Activated CD4-positive, alpha-beta T cell treated with anti-CD3 and anti-CD28 coated beads, Interleukin-2, amount 50 U/mL, for 24 hours (primary cell): ENCODE measurements at regions not wholly inside any gene's neighbourhood (a gene's known extent, or its start where the extent isn't known, plus 50 kb on each side); places are given as distances from the start of the nearest gene placed in this dataset.
"Not testable (repeated sequence)": the region's sequence is repeated elsewhere in the genome, so short reads cannot be mapped to it uniquely, and the experiment has no call there.

Experiments
- DNase-seq, 2 donors: peaks; one replicate each; pipeline ENCODE4 v3.0.0-alpha.2; 2020; ENCODE audit warnings: low read depth in 1 of 2, low spot score in 1 of 2

DNA sequence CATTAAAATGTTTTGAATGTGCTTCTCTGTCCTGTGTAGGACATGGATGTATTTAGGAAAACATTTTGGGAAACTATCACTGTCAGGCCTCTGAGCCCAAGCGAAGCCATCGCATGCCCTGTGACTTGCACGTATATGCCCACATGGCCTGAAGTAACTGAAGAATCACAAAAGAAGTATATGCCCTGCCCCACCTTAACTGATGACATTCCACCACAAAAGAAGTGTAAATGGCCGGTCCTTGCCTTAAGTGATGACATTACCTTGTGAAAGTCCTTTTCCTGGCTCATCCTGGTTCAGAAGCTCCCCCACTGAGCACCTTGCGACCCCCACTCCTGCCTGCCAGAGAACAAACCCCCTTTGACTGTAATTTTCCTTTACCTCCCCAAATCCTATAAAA, 191.1 kb upstream of the MEIS1 start:
- not testable (repeated sequence) for DNase-seq

DNA sequence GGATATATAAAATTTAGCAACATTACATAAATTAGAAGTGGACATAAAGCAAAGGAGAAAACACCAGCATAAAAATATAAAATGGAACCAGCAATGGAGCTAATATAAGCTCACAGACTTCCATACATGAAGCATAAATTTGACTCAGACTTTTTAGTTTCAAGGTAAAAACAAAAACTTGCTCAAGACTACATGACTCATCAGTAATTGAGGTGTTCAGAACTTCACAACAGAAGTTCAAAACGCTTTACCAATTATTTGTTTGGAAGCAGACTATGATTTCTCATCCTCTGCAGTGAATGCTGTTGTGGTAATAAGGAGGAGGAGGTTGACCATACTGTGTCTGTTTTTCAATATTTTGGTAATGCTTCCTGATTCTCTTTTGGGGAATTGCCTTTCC, 192.0 kb upstream of the MEIS1 start:
- DNase-seq: not testable (repeated sequence)

DNA sequence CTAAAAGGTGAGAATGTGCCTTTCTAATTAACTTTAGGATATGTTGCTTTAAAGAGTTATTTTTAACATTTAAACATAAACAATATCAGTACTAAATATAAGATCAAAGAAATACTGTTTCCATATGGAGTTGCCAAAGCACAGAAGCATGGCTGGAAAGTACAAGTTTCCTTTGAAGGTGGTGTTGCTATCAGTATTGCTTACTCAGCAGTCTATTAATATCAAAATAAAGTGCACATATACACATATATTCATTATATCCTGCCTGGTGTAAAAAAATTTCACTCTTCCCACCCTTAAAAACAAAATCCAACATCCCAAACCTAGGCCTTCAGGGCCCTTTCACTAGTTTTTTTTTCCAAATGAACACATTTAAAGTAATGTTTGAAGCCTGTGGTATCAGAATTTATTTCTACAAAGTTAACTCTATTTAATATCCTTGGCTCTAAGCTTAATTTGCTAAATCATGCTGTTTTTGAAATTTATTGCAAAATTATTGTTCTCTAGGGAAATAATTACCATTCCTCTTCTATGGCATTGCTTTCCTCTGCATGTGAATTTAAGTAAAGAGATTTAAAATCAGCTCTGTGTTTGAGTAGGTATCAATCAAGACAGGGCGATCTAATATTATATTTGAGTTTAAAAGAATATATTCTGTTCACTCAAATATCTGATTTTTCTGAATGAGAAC, 192.7 kb upstream of the MEIS1 start:
- no peak for DNase-seq

DNA sequence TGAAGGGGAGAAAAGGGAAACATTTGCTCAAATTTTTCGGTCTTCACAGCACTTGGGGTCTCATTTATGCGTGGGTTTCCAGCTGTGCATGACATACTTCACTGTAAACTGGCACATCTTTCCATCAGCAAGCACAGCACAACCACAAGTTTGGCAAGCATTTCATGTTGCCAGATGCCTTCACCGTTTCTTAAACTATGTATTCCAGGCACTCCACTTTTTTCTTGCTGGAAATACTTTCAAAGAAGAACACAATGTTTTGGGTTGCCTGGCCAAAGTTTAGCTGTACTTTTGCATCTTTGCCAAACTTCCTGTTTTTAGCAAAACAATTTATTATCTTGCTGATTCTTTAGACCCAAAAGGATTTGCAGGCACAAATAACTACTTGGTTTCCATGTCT, 194.6 kb upstream of the MEIS1 start:
- DNase-seq: no peak

DNA sequence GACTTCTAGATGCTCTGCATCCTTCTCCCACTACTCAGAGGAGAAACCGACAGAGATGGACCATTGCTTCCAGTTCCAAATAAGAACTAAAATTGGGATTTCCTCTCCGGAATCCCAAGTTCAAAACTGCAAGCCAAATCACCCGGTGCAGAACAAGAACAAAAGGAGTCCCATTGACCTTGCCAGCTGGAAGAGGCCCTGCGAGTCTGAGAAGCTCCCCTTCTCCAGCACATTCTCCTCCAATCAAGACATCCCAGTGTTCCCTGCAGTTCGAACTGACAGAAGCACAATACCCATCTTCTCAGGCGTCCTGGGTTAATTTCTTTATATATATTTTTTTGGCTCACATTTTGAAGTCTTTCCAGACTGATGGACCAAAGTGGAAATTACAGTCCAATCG, 195.3 kb upstream of the MEIS1 start:
- no peak for DNase-seq

DNA sequence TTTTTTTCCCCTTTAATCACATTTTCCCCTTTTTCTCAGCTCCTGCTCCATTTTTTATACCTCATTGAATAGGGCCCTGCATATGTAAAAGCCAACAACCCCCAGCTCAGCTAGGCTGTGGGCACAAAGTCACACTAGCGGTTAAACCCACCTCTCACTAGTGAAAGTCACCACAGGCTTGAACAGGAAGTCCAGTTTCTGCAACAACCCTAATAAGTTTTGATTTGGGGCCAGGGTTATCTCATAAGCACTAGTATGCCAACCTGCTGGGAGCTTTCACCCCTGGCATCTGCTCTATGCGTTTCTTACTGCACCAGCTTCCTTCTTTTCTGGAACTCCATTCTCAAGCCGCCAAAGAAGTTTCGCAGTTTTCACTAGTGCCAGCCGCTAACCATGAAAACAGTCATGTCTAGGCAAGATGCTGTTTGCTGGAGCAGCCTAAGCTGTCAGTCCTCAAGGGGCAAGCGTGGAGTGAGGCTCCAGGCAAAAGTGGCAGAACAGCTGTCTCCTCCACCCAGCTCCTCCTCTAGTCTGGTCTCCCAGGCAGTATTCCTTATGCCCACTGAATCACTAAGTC, 197.0 kb upstream of the MEIS1 start:
- DNase-seq: no peak

DNA sequence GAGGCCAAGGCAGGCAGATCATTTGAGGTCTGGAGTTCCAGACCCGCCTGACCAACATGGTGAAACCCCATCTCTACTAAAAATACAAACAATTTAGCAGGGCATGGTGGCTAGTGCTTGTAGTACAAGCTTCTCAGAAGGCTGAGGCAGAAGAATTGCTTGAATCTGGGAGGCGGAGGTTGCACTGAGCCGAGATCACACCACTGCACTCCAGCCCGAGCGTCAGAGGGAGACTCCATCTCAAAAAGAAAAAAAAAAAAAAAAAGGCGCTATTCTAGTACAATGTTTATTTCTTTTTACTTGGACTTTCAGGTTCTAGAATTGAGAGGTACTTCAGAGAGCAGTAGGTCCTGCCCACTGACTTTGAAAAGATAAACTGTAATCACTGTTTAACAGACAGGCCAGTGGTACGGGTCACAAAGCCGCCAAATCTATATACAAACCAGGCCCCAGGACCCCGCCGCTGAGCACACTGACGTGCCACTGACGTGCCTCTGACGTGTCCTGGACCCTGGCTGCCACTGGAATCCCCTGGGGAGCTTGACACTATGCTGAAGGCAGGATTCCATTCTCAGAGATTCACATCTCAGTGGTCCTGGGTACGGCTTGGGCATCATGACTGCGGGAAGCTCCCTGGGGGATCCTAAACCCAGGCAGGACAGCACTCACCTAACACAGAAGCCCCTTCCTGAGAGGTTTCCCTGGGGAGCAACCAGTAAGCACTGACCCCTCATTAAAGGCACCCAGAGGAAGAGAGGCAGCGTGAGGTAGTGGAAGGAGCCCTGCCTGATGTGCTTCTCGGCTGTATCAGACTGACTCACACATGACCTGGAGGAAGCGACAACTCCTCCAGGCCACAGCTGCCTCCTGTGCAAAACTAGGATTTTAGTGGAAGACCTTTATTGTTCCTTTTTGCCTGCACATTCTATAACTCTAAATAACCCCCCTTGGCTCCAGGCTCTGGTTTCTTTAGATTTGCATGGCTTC, 197.8 kb upstream of the MEIS1 start:
- DNase-seq: no peak

DNA sequence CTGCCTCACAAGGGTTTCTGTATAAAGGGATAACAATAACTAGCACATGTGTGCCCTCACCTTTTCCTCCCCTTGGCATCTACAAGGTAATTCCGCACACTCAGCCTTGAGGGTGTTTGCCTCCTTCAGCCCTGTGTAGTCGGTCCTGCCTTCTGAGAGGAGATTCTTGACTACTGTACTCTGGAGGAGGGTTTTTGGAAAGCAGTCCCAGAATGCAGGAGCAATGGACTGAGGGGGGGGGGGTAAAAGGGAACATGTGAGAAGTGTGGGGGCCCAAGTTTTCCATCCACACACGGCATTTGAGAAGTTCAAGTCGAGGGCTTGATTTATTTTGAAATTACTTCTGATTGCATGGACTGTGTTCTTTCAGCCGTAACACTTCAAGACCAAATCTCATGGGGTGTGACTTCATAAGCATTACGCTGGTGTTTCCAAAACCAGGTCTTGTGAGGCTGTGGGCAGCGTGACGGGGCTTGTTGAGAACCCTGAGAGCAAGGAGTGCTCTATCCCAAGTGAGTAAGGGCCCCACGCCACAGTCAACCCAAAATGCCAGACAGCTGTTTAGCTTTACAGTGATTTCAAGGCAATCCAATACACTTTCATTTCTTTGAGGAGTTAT, 198.7 kb upstream of the MEIS1 start:
- no peak for DNase-seq

DNA sequence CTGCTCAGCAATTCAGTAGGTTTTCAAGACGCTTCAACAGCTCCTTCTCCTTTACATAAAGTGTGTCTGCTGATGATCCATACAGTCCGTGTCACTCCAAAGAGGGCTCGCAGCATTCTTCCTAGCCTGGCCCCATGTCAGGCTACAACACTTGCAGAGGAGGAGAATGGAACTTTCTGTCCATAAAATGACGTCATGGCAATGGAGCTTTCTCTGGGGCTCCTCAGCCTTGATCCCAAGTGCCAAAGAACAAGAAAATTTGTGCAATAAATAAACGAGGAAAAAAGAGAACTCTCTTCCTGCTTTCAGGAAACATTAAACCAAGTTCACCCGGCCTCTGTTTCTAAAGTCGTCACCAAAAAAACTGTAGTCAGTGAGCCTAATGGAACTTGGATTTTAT, 199.5 kb upstream of the MEIS1 start:
- DNase-seq: no peak

DNA sequence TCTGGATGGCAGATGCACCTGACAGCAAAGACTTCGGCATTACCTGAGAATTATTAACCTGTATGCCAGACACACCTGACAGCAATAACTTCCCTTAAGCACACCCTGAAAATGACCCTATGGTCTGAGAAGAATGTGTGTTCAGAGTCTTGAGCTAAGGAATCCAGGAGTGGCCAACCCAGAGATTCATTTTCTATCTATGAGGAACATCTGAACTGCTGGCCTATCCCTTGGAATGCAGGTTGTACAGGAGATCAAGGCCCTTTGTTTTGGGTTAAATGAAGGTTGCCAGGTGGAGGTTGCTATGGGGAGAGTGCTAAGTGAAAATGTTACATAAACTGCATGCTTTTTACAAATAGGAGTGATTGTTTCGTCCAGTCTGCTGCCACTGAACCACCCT, 200.9 kb upstream of the MEIS1 start:
- DNase-seq: no peak

DNA sequence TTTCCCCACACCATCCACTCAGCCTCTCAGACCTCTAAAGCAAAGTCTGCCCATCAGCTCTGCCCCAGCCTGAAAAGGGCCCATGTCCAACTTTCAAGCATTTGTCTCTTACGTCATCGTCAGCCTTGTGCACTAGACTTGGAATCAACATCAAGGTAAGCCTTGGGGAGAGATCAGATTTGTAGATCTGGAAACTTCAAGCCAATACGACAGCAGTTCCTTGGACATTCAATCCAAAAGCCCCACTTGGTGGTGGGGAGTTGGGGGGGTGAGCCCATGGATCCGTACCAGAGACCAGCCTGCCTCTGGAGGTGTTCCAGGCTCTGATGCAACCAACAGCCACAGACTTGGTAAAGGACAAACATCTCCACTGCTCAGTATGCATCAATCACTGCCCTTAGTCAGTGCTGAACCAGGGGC, 206.8 kb upstream of the MEIS1 start:
- no peak for DNase-seq

DNA sequence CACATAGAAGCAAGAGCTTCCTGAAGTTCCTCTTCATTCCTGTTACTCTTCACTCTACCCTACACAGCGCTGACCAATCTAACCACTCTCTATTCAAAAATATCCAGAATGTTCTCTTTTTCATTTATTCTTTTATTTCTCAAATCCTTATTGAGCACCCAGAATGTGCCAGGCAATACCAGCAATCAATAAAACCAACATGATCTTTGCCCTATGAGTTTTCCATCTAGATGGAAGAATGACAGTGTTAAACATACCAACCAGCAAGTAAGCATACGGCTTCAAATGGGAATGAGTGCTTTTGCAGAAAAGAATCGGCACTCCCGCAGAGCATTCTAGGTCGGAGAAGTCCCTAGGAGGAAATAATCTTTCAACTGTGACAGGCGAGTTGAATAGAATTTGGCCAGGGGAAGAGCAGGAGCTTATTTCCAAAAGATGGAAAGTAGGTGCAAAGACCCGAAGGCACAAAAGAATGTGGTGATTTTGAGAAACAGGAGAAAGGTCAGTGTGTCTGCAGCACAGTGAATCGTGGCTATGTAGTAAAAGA, 217.8 kb upstream of the MEIS1 start:
- no peak for DNase-seq

DNA sequence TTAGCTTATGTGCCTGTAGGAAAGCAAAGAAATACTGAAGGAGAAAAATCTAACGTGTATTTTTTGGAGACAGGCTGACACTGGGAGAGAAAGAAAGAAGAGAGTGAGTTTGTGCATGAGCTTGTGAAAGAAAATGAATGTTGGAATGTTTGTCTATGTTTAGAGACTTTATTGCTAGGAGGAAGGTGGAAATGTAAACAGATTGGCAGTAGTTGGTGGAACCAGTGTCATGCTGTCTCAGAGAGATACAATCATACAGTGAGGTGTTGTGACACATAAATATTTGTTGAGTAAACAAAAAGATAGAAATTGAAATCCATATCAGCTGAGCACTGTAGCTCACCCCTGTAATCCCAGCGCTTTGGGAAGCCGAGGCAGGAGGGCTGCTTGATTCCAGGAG, 222.2 kb upstream of the MEIS1 start:
- no peak for DNase-seq

DNA sequence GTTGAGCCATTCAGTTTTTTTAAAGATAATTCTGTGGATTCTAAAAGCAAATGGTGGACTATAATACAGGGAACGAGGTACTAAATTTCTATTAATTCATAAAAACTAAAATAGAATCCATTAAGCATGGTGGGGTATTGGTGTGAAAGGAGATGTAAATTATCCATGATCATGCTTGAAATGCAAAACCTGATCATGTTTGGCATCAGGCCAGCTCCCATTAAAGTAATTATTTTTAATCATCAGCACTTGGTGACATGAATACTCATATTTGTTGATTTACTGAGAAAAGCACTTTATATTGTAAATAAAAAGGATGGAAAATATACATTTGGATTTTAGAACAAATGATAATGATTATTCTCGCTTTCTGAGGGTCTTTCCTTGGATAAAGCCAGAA, 232.3 kb upstream of the MEIS1 start:
- DNase-seq: no peak

DNA sequence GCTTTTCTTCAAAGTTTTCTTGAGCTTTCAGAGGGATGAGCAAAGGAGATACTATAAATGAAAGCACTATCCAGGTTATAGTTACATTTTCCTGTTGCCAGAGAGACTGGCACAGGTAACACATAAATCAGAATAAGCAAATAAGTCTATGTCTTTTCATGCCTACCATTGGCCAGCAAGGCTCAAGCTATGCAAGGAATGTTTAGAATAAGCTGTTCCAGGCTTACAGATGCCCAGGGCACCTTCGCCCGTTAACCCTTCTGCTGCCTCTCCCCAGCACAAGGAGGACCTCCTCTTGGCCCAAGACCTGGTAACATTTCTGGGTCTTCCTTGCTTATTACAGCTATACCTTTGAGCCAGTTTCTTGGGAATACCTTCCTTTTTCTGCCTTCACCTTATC, 233.7 kb upstream of the MEIS1 start:
- DNase-seq: no peak

DNA sequence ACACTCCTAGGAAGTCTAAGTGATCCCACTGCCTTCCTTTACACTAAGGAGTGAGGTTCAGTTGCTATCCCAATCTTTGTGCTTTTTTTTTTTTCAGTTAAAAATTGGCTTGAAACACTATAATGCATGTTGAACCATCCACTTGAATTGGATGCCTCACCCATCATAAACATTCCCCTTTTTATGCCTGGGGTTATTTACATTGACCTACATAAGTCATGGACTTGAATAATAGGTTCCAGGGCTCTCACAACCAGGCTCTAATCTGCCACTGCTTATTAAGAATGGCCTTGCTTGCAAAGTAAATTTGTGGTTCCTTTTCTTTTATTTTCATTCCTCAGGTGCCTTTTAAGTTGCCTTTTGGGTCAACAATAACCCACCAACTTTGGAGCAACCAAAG, 236.1 kb upstream of the MEIS1 start:
- no peak for DNase-seq

DNA sequence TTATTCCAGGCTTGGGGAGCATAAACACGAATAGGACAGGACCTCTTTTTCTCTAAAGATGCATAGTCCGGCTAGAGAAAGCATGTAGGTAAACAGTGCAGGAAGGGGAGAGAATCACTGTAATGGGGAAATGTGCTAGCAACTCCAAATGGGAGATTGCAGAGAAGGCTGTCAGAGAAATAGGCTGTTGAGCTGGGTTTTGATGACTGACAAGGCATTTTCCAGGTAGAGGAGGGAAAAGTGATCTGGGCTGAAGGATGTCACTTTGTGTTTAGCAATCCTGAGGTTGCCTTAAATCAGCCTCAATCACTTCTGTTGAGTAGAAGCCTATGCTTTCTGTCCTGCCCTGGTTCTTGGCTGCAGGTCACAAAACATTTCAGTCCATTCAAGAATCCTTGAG, 242.0 kb upstream of the MEIS1 start:
- no peak for DNase-seq

DNA sequence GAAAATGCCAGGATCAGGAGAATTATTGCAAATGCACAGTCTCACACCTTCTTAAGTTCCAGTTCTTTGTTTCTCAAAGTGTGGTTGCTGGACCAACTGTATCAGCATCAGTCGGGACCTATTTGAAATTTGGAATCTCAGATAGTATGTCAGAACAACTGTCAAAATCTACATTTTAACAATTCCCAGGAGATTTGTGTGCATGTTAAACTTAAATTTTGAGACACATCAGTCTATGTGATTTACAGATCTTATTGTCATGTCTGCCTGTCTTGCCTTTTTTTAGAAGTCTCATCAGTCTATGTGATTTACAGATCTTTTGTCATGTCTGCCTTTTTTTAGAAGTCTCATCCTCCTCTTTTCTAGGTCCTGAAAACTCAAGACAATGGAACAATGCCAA, 243.6 kb upstream of the MEIS1 start:
- DNase-seq: no peak

DNA sequence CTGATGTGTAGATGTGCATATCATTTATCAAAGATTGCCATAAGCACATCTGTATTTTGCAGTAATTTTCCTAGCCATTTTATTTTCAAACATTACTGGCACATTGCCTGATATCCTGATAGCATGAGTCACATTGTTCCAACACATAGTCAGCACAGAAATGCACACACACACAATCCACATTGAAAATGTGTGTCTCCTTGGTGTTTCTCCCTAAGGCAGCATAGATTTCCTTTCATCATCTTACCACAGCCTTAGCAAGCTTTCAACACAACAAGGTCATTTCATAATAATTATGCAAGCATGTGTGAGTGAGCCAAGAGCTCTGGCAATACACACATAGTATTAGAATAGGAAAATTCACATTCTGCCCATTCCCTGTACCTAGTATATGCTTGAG, 245.4 kb upstream of the MEIS1 start:
- DNase-seq: no peak

DNA sequence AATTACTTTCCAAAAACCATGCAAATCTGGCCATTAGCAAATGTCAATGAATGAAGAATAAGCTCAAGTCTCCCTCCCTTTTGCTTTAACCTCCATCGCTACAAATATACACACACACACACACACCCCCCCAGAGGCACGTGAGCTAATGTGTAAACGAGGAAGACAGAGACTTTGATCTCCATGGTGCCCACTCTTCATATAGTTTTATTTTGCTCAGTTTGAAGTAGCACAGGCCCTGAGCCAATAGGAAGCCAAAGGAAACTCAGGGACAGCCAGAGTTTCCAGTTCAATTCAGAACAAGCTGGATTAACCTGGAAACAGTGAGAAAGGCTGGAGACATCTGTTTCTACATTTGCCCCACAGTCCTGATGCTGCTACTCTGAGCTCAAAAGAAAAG, 248.4 kb upstream of the MEIS1 start:
- no peak for DNase-seq

DNA sequence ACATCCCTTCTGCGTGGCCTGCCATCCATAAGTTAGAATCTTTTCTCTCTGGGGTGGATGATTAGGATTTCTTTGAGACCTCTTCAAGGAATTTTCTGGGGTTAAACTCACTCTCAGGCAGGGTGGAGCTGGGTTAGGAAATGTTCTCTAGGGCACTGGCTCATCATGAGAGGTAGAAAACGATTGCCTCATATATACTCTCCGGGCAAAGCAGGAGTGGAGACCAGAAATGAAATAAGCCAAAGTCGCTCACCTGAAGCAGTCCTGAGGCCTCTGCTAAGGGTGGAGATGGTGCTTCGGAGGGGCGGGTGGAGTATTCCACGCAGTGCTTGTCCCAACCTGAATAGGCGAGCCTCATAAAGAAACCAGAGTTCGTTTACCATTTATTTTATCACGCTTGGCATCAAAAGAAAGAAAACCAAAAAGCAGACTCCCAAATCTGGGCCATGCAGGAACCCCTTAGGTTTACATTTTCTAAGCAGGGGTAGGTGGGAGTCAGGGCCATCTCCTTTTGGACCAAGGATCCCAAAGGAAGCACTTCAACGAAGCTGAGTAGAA, 249.3 kb upstream of the MEIS1 start:
- DNase-seq: no peak
